SU-DHL-6 (cell line): ENCODE measurements at regions not wholly inside any gene's neighbourhood (a gene's known extent, or its start where the extent isn't known, plus 50 kb on each side); places are given as distances from the start of the nearest gene placed in this dataset.

ENCODE experiments used
- EZH2phosphoT487 ChIP-seq: fragments of 200-600 bp; sonication (generic), shearing (Covaris generic); conservative IDR thresholded peaks from 2 replicates; pipeline ENCODE4 v1.6.1; 2018; ENCODE audit warnings: mild to moderate bottlenecking, antibody characterized with exemption, low read length, moderate library complexity, mixed read lengths
- TF ChIP-seq, protein P1 (sequence below): fragments of 200-600 bp; sonication (generic); IDR thresholded peaks from one replicate; pipeline ENCODE4 v1.5.1; 2017; ENCODE audit warnings: antibody characterized with exemption, mild to moderate bottlenecking, low read length, moderate library complexity; ENCODE audit not compliant: insufficient read depth, poor library complexity, severe bottlenecking

- TF ChIP-seq, protein P1, sequence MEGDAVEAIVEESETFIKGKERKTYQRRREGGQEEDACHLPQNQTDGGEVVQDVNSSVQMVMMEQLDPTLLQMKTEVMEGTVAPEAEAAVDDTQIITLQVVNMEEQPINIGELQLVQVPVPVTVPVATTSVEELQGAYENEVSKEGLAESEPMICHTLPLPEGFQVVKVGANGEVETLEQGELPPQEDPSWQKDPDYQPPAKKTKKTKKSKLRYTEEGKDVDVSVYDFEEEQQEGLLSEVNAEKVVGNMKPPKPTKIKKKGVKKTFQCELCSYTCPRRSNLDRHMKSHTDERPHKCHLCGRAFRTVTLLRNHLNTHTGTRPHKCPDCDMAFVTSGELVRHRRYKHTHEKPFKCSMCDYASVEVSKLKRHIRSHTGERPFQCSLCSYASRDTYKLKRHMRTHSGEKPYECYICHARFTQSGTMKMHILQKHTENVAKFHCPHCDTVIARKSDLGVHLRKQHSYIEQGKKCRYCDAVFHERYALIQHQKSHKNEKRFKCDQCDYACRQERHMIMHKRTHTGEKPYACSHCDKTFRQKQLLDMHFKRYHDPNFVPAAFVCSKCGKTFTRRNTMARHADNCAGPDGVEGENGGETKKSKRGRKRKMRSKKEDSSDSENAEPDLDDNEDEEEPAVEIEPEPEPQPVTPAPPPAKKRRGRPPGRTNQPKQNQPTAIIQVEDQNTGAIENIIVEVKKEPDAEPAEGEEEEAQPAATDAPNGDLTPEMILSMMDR: no peak
- TF ChIP-seq EZH2phosphoT487: no peak
Observed at GRCh38 chrX:13167481-13168231, 123.2 kb upstream of the FAM9C start.
